ENCODE measurements at regions not wholly inside any gene's neighbourhood (a gene's known extent, or its start where the extent isn't known, plus 50 kb on each side); places are given as distances from the start of the nearest gene placed in this dataset.
"Not testable (repeated sequence)": the region's sequence is repeated elsewhere in the genome, so short reads cannot be mapped to it uniquely, and the experiment has no call there.

DNA sequence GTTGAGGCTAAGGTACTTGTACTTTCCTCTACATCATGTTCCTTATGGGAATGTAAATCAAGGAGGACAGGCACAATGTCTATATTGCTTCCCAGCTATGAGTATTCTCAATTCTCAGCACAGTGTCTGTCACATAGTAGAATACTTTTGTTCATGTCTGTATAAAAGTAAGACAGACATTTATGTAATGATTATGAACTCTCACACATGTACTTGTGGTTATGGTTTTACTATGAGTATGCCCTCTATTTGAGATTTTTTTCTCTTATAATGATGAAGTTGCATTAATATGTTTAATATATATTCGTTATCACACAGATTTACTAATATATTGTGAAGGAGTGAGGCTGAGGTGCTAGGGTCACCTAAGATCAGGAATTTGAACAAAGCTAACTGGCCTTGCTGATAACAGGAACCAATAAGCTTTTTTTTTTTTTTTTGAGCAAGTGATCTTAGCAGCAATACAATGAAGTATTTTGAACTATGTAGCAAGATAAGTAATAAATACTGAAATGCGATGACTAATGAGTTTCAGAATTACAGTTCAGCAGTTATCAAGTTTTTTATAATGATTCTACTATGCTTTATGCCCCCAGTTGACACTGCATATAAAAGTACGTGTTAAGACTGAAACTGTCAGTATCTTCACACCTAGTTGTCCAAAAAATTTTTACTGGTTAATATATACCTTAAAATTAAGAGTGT lies 623.1 kb downstream of the HTR1B start:
- DNase-seq: no peak

DNA sequence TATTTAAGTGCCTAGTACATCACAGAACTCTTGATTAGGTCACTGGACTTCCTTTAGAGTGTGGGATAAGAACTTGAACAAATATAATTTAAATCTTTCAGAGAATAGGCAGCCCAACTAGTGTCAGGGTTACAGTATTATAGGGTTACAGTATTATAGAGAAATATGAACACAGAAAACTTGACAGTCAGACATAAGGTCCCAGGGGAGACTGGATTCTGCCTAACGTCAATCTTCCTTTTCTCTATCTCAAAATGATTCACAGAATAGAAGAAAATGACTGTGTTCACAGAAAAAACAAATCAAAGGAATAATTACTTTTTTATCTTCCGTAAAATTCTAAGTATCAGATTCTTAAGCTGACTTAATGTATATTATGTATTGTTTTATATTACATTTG lies 623.8 kb downstream of the HTR1B start:
- DNase-seq: no peak

DNA sequence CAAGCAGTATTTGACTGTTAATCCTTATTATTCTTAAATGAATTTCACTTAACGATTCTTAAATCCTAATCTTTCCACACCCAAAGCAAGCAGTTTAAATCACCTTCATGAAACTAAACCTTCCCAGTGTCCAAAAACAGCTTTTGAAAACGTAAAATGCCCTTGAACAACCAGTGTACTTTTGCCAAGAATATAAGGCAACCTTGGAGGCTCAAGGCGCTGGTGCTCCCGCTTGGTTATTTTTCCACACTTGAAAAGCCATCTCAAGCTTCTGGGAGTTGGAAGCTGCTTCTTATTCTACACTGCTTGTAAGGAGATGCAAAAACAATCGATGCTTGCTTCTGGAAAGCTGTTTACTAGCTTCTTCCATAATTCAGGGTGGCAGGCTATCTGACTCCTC lies 625.7 kb downstream of the HTR1B start:
- no peak for DNase-seq

DNA sequence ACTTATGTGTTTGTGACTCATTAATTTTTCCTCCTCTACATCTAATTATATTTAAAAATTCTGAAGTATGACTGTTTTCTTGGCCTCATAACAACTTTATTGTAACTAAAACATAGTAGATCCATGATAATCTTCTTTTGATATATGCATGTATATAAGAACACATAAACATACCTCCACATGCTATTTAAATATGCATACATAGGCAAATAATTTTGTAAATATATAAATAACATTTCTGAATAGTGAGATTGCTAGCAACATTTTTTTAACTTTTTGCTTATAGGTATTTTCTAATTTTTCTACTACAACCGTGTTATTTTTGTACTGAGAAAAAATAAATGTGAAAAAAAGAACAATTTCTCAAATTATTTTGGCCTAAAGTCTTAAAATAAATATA lies 627.6 kb downstream of the HTR1B start:
- no peak for DNase-seq

DNA sequence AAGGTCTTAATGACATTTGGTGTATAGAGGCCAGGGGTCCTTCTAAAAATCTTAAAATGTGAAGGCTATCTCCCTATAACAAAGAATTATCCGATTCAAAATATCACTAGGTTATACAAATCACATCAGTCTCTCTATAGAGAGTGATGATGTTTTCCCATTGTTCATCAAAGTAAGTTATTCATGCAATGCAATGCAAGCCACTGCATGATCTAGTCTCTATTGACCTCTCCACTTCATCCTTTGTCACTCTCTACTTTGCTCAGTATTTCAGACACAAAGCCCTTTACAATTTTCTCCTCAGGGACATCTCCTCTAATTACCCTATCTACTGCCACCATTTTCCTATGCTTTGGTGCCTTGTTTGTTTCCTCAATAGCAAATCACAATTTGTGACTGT lies 628.0 kb downstream of the HTR1B start:
- DNase-seq: no peak

DNA sequence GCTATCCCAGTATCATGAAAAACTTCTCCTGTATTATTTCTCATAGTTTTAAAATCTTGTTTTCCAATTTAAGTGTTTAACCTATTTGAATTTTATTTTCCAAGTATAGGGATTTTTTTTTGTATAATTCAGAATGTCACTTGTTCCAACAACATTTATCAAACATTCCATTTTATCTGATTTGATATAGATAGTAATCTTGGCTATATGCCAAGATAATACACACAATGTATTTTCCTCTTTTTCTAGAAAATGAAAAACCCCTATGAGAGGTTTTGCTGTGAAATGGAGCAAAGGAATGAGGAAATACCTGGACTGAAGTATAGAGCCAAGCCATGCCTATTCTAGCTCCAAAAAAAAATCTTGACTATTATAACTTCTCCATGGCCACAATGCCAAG lies 628.9 kb downstream of the HTR1B start:
- no peak for DNase-seq

DNA sequence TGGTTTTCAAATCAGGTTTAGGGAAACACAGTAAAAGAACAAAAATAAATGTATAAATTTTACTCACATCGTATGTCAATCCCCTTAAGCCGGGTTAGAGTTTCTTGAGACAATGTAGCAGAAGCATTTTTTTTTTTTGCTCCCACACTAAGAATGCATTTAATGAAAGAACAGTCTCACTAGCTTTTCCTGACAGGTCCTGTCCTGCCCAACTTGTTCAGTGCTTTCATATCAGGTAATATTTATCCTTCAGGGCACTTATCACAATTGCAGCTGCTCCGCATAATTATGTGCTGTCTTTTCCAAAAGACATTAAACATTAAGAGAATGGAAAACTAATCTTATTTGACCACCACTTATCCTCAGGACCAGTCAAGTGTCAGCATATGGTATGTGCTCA lies 632.0 kb downstream of the HTR1B start:
- DNase-seq: no peak

DNA sequence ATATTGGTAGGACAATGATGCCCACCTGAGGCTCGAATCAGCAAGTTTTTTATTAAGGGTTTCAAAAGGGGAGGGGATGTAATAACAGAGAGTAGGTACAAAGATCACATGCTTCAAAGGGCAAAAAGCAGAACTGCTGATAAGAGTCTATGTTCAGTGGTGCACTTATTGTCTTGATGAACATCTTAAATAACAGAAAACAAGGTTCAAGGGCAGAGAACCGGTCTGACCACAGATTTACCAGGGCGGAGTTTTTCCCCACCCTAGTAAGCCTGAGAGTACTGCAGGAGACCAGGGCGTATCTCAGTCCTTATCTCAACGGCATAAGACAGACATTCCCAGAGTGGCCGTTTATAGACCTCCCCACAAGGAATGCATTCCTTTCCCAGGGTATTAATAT lies 639.7 kb downstream of the HTR1B start:
- not testable (repeated sequence) for DNase-seq

DNA sequence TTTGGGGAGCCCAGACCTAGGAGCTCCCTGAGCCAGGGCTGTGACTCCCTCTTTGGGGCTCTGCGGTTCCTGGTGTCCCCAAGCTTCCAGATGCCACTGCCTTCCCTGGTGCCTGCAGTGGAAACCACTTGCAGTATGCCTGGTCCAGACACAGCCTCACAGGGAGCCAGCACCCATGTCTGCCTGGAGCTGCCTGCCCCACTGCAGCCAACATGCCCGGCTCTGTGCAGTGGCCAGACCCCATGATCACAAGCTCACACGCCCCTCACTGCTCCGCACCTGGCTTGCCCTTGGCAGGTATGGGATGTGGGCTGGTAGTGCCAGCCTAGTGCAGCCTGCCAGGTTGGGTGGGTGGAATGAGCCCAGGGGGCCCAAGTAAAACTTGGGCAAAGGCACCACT lies 644.8 kb downstream of the HTR1B start:
- no peak for DNase-seq

DNA sequence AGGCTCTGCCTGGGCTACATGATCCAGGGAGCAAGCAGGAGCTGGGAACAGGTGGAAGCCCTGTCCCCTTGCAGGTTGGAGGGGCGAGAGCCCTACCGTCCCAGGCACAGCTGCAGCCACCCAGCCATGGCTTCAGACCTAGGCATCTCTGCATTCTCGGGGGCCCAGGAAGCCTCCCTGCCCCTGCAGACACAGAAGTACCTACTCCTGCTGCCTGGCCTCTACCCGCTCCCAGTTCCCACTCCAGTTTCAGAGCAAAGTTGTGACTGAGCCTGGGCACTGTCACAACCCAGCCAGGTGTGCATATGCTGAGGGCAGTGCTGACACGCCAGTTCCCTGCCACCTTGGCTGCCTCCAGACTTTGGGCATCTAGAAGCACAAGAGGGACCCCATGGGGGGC lies 645.9 kb downstream of the HTR1B start:
- DNase-seq: no peak

DNA sequence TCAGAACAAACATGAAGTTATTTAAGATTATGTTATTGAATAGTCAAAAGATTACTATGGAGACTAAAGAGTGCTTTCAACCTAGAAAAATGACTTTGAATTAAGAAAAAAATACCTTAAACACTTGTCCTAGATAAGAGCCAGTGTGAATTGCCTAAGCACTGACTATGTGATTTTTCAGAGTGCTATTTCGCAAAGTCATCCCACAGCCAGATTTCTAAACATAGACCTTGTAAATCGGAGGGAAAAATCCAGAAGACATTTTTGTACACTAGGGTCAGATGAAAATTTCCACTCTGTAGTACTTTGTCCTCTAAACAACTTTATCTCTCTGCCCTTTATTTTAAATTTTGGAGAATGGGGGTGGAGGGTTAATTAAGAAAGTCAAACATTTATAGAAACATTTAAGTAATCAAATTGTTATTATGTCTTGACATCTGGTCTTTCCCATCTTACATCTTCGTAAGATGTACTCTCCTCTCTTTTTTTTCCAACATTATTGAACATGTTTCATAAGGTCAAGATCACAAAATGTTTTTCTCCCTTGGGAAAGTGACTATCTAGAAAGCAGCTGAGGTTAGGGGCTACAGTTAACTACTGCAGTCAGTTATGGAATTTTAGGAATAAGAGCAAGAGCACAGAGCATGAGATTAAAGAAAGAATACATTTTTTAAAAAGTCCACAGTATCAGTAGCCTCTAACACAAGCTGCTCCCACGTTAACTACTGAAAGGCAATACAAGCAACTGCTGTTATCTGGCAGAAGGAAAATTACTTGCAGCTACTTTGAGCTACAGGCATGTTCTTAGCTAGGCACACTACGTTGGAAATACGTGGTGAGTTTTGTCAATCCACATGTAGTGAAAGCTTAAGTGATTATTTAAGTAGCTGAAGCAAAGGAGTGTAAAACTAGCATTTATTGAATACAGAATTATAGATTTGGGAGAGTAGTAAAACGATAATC lies 648.5 kb downstream of the HTR1B start:
- no peak for DNase-seq

DNA sequence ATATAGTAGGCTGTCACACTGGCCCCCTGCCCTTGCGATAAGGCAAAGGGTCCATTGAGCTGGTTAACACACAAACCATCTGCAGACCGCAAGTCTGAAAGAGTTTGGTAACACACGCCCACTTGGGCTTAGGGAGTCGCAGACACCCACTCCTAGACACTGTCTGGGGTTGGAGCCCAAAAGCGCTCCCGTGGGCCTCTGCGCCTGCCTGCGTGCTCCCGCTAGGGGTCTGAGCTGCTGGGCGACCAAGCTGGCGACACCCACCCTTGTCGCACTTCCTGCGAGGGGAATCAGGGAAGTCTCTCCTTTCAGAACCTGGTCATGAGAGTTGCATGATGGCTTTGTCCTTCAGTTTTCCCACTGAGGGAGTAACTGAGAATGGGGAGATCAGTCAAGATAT lies 653.0 kb downstream of the HTR1B start:
- DNase-seq: no peak

DNA sequence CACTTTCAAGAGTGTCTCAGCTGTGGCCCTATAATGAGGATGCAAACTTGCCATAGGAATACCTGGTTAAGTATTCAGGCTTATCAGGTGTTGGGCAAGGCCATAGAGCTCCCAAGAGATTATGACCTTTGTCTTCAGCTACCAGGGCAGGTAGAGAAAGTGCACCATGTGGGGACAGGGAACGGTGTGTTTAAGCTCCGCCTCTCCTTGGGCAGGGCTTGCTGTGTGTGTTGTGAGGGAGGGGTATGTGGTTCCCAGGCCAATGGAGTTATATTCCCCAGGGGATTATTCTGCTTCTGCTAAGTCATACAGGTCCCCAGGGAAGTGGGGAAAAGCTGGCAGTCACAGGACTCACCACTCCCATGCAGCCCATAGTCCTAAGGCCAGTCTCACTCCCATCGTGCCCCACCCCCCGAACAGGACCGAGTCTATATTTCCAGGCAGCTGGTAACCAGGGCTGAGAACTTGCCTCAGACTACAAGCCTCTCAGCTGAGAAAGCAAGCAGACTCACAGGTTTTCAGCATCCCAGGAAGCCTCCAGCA lies 660.2 kb downstream of the HTR1B start:
- no peak for DNase-seq

DNA sequence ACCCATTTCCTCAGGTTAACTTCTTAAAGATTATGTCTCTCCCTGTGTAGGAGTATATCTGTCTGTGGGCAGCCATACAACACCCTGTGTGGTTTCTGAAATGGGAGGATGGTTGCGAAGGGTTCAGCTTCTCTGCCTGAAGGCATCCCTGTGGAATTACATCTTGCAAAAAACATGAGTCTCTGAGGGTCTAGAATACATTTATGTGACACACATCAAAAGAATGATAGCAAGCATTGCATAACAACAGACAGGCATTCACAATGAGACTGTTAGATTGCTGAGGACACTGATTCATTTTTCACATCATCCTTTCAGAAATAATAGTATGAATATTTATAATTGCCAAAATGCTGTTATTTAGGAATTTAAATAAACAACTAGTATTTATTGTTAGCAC lies 670.9 kb downstream of the HTR1B start:
- DNase-seq: no peak

DNA sequence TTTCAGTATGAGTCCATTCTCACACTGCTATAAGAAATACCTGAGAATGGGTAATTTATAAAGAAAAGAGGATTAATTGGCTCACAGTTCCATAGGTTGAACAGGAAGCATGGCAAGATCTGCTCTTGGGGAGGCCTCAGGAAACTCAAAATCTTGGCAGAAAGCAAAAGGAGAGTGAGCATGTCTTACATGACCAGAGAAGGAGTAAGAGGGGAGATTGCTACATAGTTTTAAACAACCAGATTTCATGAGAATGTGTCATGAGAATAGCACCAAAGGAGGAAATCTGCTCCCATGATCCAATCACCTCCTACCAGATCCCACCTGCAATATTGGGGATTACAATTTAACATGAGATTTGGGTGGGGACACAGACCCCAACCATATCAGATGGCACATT lies 672.4 kb downstream of the HTR1B start:
- no peak for DNase-seq

DNA sequence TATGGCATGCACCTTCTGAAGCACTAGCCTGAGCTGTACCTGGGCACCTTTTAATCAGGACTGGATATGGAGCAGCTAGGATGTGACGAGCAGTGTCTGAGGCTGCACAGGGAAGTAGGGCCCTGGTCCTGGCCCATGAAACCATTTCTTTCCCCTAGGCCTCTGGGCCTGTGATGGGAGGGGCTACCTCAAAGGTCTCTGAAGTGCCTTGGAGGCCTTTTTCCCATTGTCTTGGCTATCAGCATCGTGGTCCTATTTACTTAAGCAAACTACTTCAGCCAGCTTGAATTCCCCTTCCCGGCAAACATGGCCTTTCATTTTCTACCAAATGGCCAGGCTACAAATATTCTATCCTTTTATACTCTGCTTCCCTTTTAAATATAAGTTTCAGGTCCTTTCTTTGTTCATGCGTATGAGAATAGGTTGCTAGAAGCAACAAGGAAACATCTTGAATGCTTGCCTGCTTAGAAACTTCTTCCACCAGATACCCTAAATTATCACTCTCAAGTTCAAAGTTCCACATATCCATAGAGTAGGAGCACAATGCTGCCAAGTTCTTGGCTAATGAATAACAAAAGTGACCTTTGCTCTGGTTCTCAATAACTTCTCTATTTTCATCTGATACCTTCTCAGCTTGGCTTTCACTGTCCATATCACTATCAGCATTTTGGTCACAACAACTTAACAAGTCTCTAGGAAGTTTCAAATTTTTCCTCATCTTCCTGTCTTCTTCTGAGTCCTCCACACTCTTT lies 673.1 kb downstream of the HTR1B start:
- DNase-seq: no peak

DNA sequence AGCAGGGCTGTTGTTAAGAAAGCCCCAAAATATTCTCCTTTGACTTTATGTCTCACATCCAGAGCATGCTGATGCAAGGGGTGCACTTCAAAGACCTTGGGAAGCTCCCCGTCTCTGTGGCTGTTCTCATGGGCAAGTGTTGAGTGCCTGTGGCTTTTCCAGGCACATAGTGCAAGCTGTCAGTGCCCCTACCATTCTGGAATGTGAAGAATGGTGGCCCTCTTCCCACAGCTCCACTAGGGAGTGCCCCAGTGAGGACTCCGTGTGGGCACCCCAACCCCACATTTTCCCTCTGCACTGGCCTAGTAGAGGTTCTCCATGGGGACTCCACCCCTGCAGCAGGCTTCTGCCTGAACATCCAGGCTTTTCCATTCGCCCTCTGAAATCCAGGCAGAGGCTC lies 673.7 kb downstream of the HTR1B start:
- no peak for DNase-seq

DNA sequence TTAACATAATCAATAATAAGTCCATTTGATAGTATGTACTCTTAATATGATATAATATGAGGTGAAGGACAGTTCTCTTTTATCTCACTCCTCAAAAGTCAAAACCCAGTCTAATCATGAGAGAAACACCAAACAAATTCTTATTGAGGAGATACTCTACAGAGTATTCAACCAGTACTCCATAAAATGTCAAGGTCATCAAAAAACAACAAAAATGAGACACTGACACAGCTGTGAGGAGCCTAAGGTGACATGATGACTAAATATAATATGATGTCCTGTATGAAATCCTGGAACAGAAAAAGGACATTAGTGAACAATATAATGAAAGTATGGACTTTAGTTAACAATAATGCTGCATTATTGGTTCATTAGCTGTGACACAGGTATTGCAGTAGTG lies 675.1 kb downstream of the HTR1B start:
- DNase-seq: no peak

DNA sequence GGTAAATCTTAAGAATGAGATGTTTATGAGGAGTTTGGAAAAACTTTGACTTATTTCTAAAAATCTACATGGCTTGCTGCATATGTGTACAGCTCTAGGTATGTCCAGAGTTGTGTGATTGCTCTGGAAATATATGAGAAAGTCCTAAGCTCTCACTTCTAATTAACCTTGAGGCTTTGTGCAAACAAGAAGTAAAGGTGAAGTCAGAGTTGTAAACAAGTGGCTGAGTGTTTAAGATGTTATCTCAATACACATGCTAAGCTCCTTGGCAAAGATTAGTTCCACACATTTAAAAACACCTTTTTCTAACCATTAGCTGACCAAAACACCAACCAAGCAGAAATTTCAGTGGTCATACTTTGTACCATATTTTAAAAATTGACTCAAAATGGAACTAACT lies 684.2 kb downstream of the HTR1B start:
- DNase-seq: no peak

DNA sequence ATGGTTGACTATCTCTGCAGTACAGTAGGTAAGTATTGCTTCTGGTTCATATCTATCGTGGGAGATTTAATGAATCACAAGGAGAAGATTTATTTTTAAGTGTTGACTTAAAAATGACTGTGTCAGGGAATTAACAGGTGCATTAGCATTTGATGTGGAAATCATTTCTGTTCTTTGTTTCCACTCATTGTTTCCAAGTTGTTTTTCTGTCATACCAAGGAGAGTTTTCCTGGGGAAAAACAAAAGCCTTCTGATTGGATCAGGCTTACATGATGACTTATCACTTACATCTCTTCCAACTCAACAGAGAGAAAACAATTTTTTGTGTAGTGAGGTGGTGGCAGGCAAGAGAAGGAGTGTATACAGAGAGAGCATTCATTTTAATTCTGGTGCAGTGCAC lies 686.4 kb downstream of the HTR1B start:
- DNase-seq: no peak

DNA sequence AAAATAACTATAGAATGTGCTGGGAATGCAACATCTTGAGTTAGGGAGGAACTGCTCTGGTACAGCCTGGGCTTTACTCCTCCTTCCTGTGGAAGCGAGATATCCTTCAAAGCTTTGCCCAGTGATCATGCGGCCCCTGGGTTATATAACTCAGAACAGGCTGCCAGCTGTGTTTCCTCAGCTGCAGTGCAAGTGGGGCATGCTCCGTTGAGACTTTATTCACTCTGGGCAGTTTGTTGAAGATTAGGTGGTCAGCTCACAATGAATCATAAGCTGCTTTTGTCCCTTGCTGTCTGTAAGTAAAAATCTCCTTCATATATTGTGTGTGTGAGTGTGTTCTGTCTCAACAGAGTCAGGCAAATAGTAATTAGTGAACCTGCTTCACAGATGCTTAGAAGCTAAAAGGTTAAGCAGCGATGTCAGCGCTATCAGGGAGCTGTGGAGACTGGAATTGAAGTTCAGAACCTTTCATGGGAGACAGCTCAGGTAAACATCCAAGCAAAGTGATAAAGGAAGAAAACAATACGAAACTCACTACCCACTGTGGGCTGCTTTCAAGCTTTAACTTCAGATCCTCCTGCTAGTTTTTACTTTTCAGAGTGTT lies 688.4 kb downstream of the HTR1B start:
- DNase-seq: no peak

DNA sequence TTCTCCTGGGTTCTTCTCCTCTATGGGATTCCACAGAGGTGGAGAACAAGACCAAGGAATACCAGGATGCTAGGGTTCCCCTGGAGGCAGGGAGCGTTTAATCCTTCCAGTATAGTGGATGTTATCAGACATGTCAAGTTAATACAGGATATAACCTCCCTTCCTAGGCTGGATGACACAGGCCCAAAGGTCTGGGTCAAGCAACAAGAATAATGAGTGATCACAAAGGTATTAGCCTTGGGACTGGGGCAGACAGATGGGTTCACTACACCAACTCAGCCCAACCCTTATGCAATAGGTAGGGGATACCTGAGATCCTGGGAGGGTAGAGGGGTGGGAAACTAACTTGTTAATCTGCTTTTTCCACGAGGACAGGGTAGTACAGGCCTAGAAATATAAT lies 690.3 kb downstream of the HTR1B start:
- DNase-seq: no peak

All from C1 segment of cervical spinal cord (tissue), 14 donors.